DND-41 (cell line): ENCODE measurements at regions not wholly inside any gene's neighbourhood (a gene's known extent, or its start where the extent isn't known, plus 50 kb on each side); places are given as distances from the start of the nearest gene placed in this dataset.

Experiments used
- CTCF ChIP-seq: IDR thresholded peaks from 2 replicates; pipeline ENCODE4 v1.5.1; 2012; ENCODE audit warnings: borderline replicate concordance, low read length, moderate library complexity, mild to moderate bottlenecking; ENCODE audit not compliant: poor library complexity, severe bottlenecking; ENCODE audit errors: extremely low read depth
- EZH2 ChIP-seq: IDR thresholded peaks from 3 replicates; pipeline ENCODE4 v1.6.1; 2012; ENCODE audit warnings: borderline replicate concordance, low read depth, mild to moderate bottlenecking, moderate library complexity, low read length, inconsistent platforms; ENCODE audit not compliant: severe bottlenecking

- no peak for TF ChIP-seq EZH2
- no peak for TF ChIP-seq CTCF
These were observed 178.6 kb downstream of the BACH1 start for GRCh38 chr21:29477347-29477746.
